GM20000 (cell line): ENCODE measurements at regions not wholly inside any gene's neighbourhood (a gene's known extent, or its start where the extent isn't known, plus 50 kb on each side); places are given as distances from the start of the nearest gene placed in this dataset.

Experiments
- DNase-seq: peaks from one replicate; pipeline ENCODE4 v3.0.0; 2012; ENCODE audit warnings: low spot score
- TF ChIP-seq, protein P1 (sequence below): IDR thresholded peaks from 2 replicates; pipeline ENCODE4 v1.5.1; 2012; ENCODE audit warnings: mild to moderate bottlenecking, control low read depth; ENCODE audit errors: extremely low read depth, missing control alignments

DNA sequence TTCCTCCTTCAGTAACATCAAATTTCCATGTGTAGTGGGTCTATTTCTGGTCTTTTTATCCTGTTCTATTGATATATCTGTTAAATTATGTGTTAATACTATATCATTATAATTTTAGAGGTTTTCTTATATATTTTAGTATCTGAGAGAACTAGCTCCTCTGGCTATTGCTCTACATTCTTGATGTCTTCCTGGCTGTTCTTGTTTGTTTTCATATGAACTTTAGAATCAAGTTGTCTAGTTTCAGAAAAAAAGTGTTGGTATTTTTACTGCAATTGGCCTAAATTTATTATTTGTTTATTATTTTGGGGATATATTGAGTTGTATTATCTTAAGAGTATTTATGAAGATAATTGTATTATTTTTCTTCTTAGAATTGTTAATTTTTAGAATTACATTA lies 128.0 kb upstream of the ZNF618 start:
- TF ChIP-seq, protein P1, sequence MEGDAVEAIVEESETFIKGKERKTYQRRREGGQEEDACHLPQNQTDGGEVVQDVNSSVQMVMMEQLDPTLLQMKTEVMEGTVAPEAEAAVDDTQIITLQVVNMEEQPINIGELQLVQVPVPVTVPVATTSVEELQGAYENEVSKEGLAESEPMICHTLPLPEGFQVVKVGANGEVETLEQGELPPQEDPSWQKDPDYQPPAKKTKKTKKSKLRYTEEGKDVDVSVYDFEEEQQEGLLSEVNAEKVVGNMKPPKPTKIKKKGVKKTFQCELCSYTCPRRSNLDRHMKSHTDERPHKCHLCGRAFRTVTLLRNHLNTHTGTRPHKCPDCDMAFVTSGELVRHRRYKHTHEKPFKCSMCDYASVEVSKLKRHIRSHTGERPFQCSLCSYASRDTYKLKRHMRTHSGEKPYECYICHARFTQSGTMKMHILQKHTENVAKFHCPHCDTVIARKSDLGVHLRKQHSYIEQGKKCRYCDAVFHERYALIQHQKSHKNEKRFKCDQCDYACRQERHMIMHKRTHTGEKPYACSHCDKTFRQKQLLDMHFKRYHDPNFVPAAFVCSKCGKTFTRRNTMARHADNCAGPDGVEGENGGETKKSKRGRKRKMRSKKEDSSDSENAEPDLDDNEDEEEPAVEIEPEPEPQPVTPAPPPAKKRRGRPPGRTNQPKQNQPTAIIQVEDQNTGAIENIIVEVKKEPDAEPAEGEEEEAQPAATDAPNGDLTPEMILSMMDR = no peak
- no peak for DNase-seq

GRCh38 chr9:113753398-113754119 lies 122.5 kb upstream of the ZNF618 start:
- no peak for DNase-seq
- TF ChIP-seq, protein P1 = no peak

DNA sequence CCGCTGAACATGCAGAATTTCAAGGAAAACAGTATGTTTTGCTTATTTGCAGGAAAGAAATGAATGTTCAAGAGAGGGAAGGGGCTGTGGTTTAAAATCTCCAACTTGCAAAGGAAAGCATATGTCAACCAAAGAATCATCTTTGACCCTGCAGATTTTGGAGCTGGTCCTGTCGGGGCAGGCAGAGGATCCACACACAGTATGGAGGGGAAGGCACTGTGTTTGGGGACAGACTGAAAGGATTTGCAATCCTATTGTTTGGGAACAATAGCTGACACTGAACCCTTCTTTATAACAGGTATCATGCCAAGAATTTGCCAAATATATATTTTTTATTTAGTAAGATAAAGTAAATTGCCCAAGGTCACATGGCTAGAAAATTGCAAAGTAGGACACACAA lies 121.4 kb upstream of the ZNF618 start:
- DNase-seq = no peak
- TF ChIP-seq, protein P1 = no peak

GRCh38 chr9:113755433-113755832 lies 120.7 kb upstream of the ZNF618 start:
- no peak for DNase-seq
- TF ChIP-seq, protein P1 = no peak

DNA sequence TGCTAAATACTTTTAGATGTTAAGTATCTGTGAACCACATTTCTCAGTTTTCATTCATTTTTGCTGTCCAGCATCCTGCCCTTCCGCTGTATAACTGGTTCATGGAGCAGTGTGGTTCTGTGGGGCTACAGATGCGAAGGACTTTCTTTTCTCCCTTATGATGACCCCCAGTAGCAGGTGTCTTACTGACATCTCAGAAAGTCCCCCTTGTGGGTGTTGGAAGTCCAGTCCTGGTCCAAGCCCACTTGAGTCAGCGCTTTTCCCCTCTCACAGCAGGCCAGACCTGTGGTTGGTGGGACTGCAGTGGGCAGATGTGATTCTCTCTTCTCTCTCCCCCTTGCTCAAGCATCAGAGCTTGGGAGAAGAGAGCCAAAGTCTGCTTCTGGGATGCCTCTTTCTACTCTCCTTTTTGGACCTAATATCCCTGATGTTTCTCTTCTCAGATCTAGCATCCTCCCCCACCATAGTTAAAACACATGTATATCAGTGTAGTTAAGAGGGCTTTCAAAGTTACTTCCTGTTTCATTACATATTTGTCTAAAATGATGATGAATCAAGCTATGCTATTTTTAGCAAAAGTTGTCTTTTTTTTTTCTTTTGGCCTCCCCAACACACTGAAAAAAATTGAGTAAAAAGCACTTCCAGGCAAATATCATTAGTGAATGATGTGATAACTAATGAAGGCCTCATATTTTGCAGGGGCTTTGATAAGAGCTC lies 119.5 kb upstream of the ZNF618 start:
- TF ChIP-seq, protein P1 = no peak
- DNase-seq = no peak

GRCh38 chr9:113763429-113763828 lies 112.7 kb upstream of the ZNF618 start:
- DNase-seq = no peak
- TF ChIP-seq, protein P1 = no peak

DNA sequence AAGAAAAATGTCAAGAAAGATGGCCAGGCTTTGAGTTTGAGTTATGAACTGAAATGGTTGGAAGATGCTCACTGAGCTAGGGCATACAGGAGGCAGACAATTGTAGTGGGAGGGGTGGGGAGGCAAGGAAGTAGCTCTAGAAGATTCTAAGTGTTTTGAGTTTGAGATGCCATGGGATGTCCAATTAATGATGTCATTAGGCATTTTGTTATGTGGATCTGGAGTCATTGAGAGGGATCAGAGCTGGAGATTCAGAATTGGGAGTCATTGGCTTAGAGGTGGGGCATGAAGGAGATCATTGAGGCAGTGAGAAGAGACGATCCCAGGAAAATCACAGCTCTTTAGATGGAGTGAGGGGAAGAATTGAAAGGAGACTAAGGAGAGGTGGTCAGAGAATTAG lies 111.5 kb upstream of the ZNF618 start:
- no peak for DNase-seq

More for the DNA sequence above, 111.5 kb upstream of the ZNF618 start:
- TF ChIP-seq, protein P1 = no peak
